Prostate gland (tissue), 2 donors: ENCODE measurements at regions not wholly inside any gene's neighbourhood (a gene's known extent, or its start where the extent isn't known, plus 50 kb on each side); places are given as distances from the start of the nearest gene placed in this dataset.

Experiments used
- DNase-seq: peaks from one replicate; pipeline ENCODE4 v3.0.0-alpha.2; 2019; ENCODE audit warnings: low spot score
- H3K27ac ChIP-seq, 2 donors: fragments of 200-600 bp; sonication (generic); 2 replicates each; pipeline ENCODE4 v1.5.1; 2017 to 2019
- H3K27me3 ChIP-seq: fragments of 200-600 bp; sonication (generic); replicated peaks from 2 replicates; pipeline ENCODE4 v1.5.1; 2019; ENCODE audit not compliant: insufficient read depth
- H3K36me3 ChIP-seq, 2 donors: fragments of 200-600 bp; sonication (generic); 1 replicate in 1 of 2; 2 replicates in 1 of 2; pipeline versions ENCODE4 v1.5.1 to v1.8.1; 2017 to 2019
- H3K4me1 ChIP-seq: fragments of 200-600 bp; sonication (generic); replicated peaks from 2 replicates; pipeline ENCODE4 v1.5.1; 2019
- H3K4me3 ChIP-seq, 2 donors: fragments of 200-600 bp; sonication (generic); 2 replicates each; pipeline ENCODE4 v1.5.1; 2017 to 2019
- H3K9me3 ChIP-seq: fragments of 200-600 bp; sonication (generic); 2 replicates; pipeline ENCODE4 v1.5.1; 2017
- CTCF ChIP-seq, 4 experiments: fragments of 200-600 bp in 2 of 4; fragments of 450-650 bp in 2 of 4; sonication (generic) in 2 of 4; IDR thresholded peaks; 1 replicate in 3 of 4; 2 replicates in 1 of 4; pipeline ENCODE4 v1.5.1; 2016 to 2019; ENCODE audit warnings: antibody characterized with exemption in 4 of 4, mild to moderate bottlenecking in 2 of 4, moderate library complexity in 2 of 4
- POLR2A ChIP-seq: fragments of 450-650 bp; IDR thresholded peaks from one replicate; pipeline ENCODE4 v1.6.1; 2016; ENCODE audit warnings: antibody characterized with exemption, mild to moderate bottlenecking
- POLR2AphosphoS5 ChIP-seq: sonication (generic); formaldehyde crosslinking; IDR thresholded peaks from one replicate; pipeline ENCODE4 v1.6.1; 2017; ENCODE audit warnings: antibody characterized with exemption
- WGBS: methylation state at CpG from one replicate; pipeline ENCODE4 v1.1.5; 2018; 5-methylcytosine and 5-hydroxymethylcytosine counted together
- intact Hi-C: fragments of 100-400 bp; cut with DNase I; formaldehyde crosslinking; loops from one replicate; pipeline ENCODE4 v1.14.2; 2022

DNA sequence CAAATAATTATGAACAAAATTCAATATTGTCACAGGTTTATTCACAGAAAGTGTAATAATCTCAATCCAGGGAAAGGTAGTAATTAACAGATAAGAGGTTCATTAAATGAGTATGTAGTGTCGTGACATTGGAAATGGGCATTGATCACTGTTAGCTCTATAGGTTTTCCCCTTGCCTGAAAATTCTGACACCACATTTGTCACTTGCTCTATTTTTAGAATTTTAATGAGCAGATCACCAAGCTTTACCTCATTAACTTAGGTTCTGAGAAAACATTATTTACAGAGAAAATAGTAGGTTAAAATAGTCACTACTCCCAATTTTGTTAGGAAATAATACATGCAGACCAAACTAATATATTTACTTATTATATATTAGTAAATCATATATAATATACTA lies 344.0 kb downstream of the DSC3 start:
- Histone ChIP-seq H3K4me1 (no peaks in the 10 kb centered on the region), H3K9me3 (no peaks in the 10 kb centered on the region), H3K27ac (no peak overlapping the region), H3K4me3 (no peak overlapping the region), H3K27me3 (no peaks in the 10 kb centered on the region), H3K36me3 (no peaks in the 10 kb centered on the region)
- intact Hi-C loops: no loop called here
- TF ChIP-seq POLR2A (no peak), POLR2AphosphoS5 (no peak), CTCF (IDR thresholded peaks at IDR 0.05) (no peak)
- WGBS: 97% methylated on average over 1 of the region's 1 CpG
- no peak for DNase-seq

DNA sequence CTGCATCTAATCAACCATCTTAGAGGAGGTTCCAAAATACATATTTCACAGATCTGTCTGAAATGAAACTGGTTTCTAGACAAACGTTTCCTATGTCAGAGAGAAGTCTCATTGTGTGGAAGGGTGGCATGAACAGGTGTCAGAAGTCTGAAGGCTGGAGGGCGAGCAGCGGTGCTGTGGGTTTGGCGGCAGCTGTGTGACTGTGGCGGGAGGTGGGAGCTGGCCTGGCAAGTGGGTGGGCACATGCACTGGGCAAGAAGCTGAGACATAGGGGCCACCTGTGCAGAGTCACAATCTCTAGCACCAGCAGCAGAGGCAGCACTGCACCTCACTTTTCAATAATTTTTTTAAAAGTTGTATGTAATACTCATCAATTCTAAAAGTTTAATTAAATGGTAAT lies 346.3 kb downstream of the DSC3 start:
- H3K36me3 ChIP-seq: no peaks in the 10 kb centered on the region
- 85% methylated on average over 5 of the region's 5 CpGs for WGBS
- no peak overlapping the region for H3K4me3 ChIP-seq
- no peaks in the 10 kb centered on the region for H3K27me3 ChIP-seq
- H3K4me1 ChIP-seq: no peaks in the 10 kb centered on the region
- H3K27ac ChIP-seq: no peak overlapping the region
- DNase-seq: no peak
- intact Hi-C loops: no loop called here
- TF ChIP-seq POLR2AphosphoS5: no peak
- no peak for TF ChIP-seq CTCF (IDR thresholded peaks at IDR 0.05)
- TF ChIP-seq POLR2A: no peak
- no peaks in the 10 kb centered on the region for H3K9me3 ChIP-seq

GRCh38 chr18:30694773-30695172 lies 347.8 kb downstream of the DSC3 start:
- Histone ChIP-seq H3K4me3 (no peak overlapping the region), H3K4me1 (no peaks in the 10 kb centered on the region), H3K9me3 (no peaks in the 10 kb centered on the region), H3K36me3 (no peaks in the 10 kb centered on the region), H3K27ac (no peak overlapping the region), H3K27me3 (no peaks in the 10 kb centered on the region)
- WGBS: 97% methylated on average over 3 of the region's 3 CpGs
- intact Hi-C loops: no loop called here
- no peak for DNase-seq
- TF ChIP-seq CTCF (IDR thresholded peaks at IDR 0.05) (no peak), POLR2A (no peak), POLR2AphosphoS5 (no peak)

DNA sequence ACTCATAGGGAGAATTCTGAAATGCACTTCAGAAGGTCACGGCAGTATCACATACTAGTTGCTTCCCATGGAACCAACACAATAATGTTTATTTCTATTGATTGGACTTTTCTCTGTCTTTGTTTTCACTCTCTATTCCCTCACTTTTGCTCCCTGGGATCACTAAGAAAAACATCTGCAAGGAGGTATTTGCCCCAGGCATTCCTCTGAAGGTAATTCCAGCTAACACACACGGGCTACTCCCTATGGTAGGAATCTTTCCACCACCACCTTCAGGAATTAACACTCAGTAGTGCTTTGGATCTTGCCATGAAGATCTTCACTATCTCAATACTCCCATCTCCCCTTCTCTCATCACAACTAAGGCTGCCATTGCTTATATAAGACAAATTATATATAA lies 353.3 kb downstream of the DSC3 start:
- H3K4me1 ChIP-seq: no peaks in the 10 kb centered on the region
- no peaks in the 10 kb centered on the region for H3K36me3 ChIP-seq
- no peak overlapping the region for H3K4me3 ChIP-seq
- intact Hi-C loops: no loop called here
- 85% methylated on average over 2 of the region's 2 CpGs for WGBS
- no peaks in the 10 kb centered on the region for H3K27me3 ChIP-seq
- no peak overlapping the region for H3K27ac ChIP-seq
- TF ChIP-seq POLR2AphosphoS5 (no peak), POLR2A (no peak), CTCF (IDR thresholded peaks at IDR 0.05) (no peak)
- no peaks in the 10 kb centered on the region for H3K9me3 ChIP-seq
- DNase-seq: no peak

DNA sequence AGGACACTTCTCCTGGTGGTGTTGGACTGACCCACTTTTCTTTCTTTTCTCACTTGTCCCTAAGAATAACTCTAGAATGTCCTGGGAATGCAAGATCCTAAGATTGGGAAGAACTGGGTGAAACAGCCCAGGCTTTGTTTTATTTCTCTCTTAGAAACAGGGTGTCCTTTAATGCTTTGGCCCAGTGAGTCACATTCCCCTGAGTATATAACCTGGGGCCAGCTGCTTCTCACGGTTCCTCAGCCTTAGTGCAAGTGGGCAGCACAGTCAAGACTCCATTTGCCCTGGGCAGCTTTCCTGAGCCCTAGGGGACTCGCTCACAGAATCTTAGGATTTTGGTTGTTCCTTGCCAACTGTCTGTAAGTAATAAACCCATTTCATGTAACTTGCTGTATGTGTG lies 355.0 kb downstream of the DSC3 start:
- intact Hi-C loops: no loop called here
- Histone ChIP-seq H3K4me3 (no peak overlapping the region), H3K27ac (no peak overlapping the region), H3K36me3 (no peaks in the 10 kb centered on the region), H3K4me1 (no peaks in the 10 kb centered on the region), H3K9me3 (no peaks in the 10 kb centered on the region), H3K27me3 (no peaks in the 10 kb centered on the region)
- TF ChIP-seq CTCF (IDR thresholded peaks at IDR 0.05) (no peak), POLR2AphosphoS5 (no peak), POLR2A (no peak)
- WGBS: 78% methylated on average over 2 of the region's 2 CpGs
- DNase-seq: no peak
